HEK293 (cell line): ENCODE measurements at regions not wholly inside any gene's neighbourhood (a gene's known extent, or its start where the extent isn't known, plus 50 kb on each side); places are given as distances from the start of the nearest gene placed in this dataset.

Experiments
- CTCF ChIA-PET: fragments of 350-600 bp; formaldehyde crosslinking; extraction: SDS; loops from one replicate; lab custom pipeline; 2021; ENCODE audit warnings: antibody characterized with exemption; lab: Yijun Ruan, JAX
- POLR2A ChIA-PET: fragments of 300-600 bp; formaldehyde crosslinking; extraction: SDS; loops from one replicate; lab custom pipeline; 2020; ENCODE audit warnings: antibody characterized with exemption, inconsistent platforms; lab: Yijun Ruan, JAX
- H3K27ac ChIP-seq: fragments of 200-500 bp; sonication (Bioruptor generic); 2 replicates; pipeline ENCODE4 v1.5.1; 2014; ENCODE audit warnings: low read depth, low read length, control low read depth, inconsistent platforms; ENCODE audit errors: extremely low read depth
- H3K36me3 ChIP-seq, 2 experiments: fragments of 200-500 bp in 1 of 2; sonication (Bioruptor generic) in 1 of 2; 1 replicate in 1 of 2; 2 replicates in 1 of 2; pipeline ENCODE4 v1.5.1; 2014 to 2017; ENCODE audit warnings: inconsistent platforms in 2 of 2, low read length in 2 of 2; ENCODE audit not compliant: control insufficient read depth in 2 of 2, insufficient read depth in 1 of 2
- H3K4me1 ChIP-seq: fragments of 200-500 bp; sonication (Bioruptor generic); 2 replicates; pipeline ENCODE4 v1.5.1; 2014; ENCODE audit warnings: mild to moderate bottlenecking, low read length, inconsistent platforms; ENCODE audit not compliant: control insufficient read depth, insufficient read depth
- H3K4me3 ChIP-seq: 2 replicates; pipeline ENCODE4 v1.5.1; 2011; ENCODE audit warnings: low read depth, mild to moderate bottlenecking, control low read depth, low read length, moderate library complexity
- H3K9me3 ChIP-seq: fragments of 200-500 bp; sonication (Bioruptor generic); 2 replicates; pipeline ENCODE4 v1.5.1; 2014; ENCODE audit warnings: low read depth, low read length, inconsistent platforms; ENCODE audit not compliant: control insufficient read depth, insufficient read depth
- CTCF ChIP-seq: fragments of 450-650 bp; formaldehyde crosslinking; IDR thresholded peaks from 2 replicates; pipeline ENCODE4 v1.5.1; 2016; ENCODE audit warnings: missing biosample characterization, missing genetic modification characterization
- GFI1B ChIP-seq: fragments of 450-650 bp; formaldehyde crosslinking; IDR thresholded peaks from 2 replicates; pipeline ENCODE4 v1.5.1; 2016; ENCODE audit warnings: missing biosample characterization, missing genetic modification characterization
- REPIN1 ChIP-seq: fragments of 450-650 bp; formaldehyde crosslinking; IDR thresholded peaks from 2 replicates; pipeline ENCODE4 v1.5.1; 2017; ENCODE audit warnings: missing biosample characterization, missing genetic modification characterization, low read depth
- SALL2 ChIP-seq: fragments of 450-650 bp; formaldehyde crosslinking; IDR thresholded peaks from 2 replicates; pipeline ENCODE4 v1.5.0; 2017; ENCODE audit warnings: missing biosample characterization, mild to moderate bottlenecking, missing genetic modification characterization, borderline replicate concordance
- ZBTB1 ChIP-seq: fragments of 450-650 bp; formaldehyde crosslinking; IDR thresholded peaks from 2 replicates; pipeline ENCODE4 v1.5.1; 2016; ENCODE audit warnings: missing biosample characterization, missing genetic modification characterization
- ZBTB44 ChIP-seq: fragments of 450-650 bp; IDR thresholded peaks from 2 replicates; pipeline ENCODE4 v1.5.1; 2018; ENCODE audit warnings: missing biosample characterization, mild to moderate bottlenecking, missing genetic modification characterization
- ZBTB8A ChIP-seq: fragments of 450-650 bp; formaldehyde crosslinking; IDR thresholded peaks from 2 replicates; pipeline ENCODE4 v1.5.1; 2016; ENCODE audit warnings: missing biosample characterization, missing genetic modification characterization
- ZIC2 ChIP-seq: fragments of 450-650 bp; formaldehyde crosslinking; IDR thresholded peaks from 2 replicates; pipeline ENCODE4 v1.5.1; 2016; ENCODE audit warnings: missing biosample characterization, missing genetic modification characterization
- ZNF146 ChIP-seq: fragments of 450-650 bp; formaldehyde crosslinking; IDR thresholded peaks from 2 replicates; pipeline ENCODE4 v1.5.1; 2016; ENCODE audit warnings: missing biosample characterization, missing genetic modification characterization
- ZNF157 ChIP-seq: fragments of 450-650 bp; formaldehyde crosslinking; IDR thresholded peaks from 2 replicates; pipeline ENCODE4 v1.5.1; 2016; ENCODE audit warnings: missing biosample characterization, missing genetic modification characterization
- ZNF169 ChIP-seq: fragments of 450-650 bp; formaldehyde crosslinking; IDR thresholded peaks from 2 replicates; pipeline ENCODE4 v1.5.1; 2016; ENCODE audit warnings: missing biosample characterization, missing genetic modification characterization
- ZNF18 ChIP-seq: fragments of 450-650 bp; formaldehyde crosslinking; IDR thresholded peaks from 2 replicates; pipeline ENCODE4 v1.5.1; 2016; ENCODE audit warnings: missing biosample characterization, missing genetic modification characterization
- ZNF184 ChIP-seq: fragments of 450-650 bp; IDR thresholded peaks from 2 replicates; pipeline ENCODE4 v1.5.1; 2018; ENCODE audit warnings: missing biosample characterization, mild to moderate bottlenecking, missing genetic modification characterization
- ZNF221 ChIP-seq: fragments of 450-650 bp; formaldehyde crosslinking; IDR thresholded peaks from 2 replicates; pipeline ENCODE4 v1.5.1; 2017; ENCODE audit warnings: missing biosample characterization, missing genetic modification characterization, borderline replicate concordance
- ZNF239 ChIP-seq: fragments of 450-650 bp; formaldehyde crosslinking; IDR thresholded peaks from 2 replicates; pipeline ENCODE4 v1.5.1; 2016; ENCODE audit warnings: missing biosample characterization, missing genetic modification characterization
- ZNF248 ChIP-seq: fragments of 450-650 bp; formaldehyde crosslinking; IDR thresholded peaks from 2 replicates; pipeline ENCODE4 v1.5.1; 2017; ENCODE audit warnings: missing biosample characterization, missing genetic modification characterization
- ZNF26 ChIP-seq: fragments of 450-650 bp; formaldehyde crosslinking; IDR thresholded peaks from 2 replicates; pipeline ENCODE4 v1.5.1; 2016; ENCODE audit warnings: missing biosample characterization, missing genetic modification characterization
- ZNF266 ChIP-seq: fragments of 450-650 bp; formaldehyde crosslinking; IDR thresholded peaks from 2 replicates; pipeline ENCODE4 v1.5.1; 2016; ENCODE audit warnings: missing biosample characterization, missing genetic modification characterization, low read depth
- ZNF404 ChIP-seq: fragments of 450-650 bp; formaldehyde crosslinking; IDR thresholded peaks from 2 replicates; pipeline ENCODE4 v1.5.1; 2017; ENCODE audit warnings: missing biosample characterization, missing genetic modification characterization
- ZNF423 ChIP-seq: fragments of 450-650 bp; formaldehyde crosslinking; IDR thresholded peaks from 2 replicates; pipeline ENCODE4 v1.5.1; 2016; ENCODE audit warnings: missing biosample characterization, missing genetic modification characterization
- ZNF426 ChIP-seq: fragments of 450-650 bp; formaldehyde crosslinking; IDR thresholded peaks from 2 replicates; pipeline ENCODE4 v1.5.1; 2017; ENCODE audit warnings: missing biosample characterization, missing genetic modification characterization, mild to moderate bottlenecking, inconsistent platforms, moderate library complexity
- ZNF530 ChIP-seq: fragments of 450-650 bp; formaldehyde crosslinking; IDR thresholded peaks from 2 replicates; pipeline ENCODE4 v1.5.1; 2016; ENCODE audit warnings: low read depth, missing biosample characterization, missing genetic modification characterization
- ZNF560 ChIP-seq: fragments of 450-650 bp; formaldehyde crosslinking; IDR thresholded peaks from 2 replicates; pipeline ENCODE4 v1.5.1; 2017; ENCODE audit warnings: missing biosample characterization, missing genetic modification characterization, borderline replicate concordance
- ZNF585B ChIP-seq: fragments of 450-650 bp; formaldehyde crosslinking; IDR thresholded peaks from 2 replicates; pipeline ENCODE4 v1.5.1; 2016; ENCODE audit warnings: missing biosample characterization, missing genetic modification characterization
- ZSCAN23 ChIP-seq: fragments of 450-650 bp; formaldehyde crosslinking; IDR thresholded peaks from 2 replicates; pipeline ENCODE4 v1.5.1; 2016; ENCODE audit warnings: missing biosample characterization, missing genetic modification characterization

- TF ChIP-seq ZNF560 (tag by site-specific recombination) (no peak), ZNF169 (no peak), SALL2 (tag by site-specific recombination) (no peak), ZBTB1 (tag by site-specific recombination) (no peak), ZBTB44 (tag by site-specific recombination) (no peak), ZSCAN23 (tag by site-specific recombination) (no peak), ZNF157 (no peak)
Observed at GRCh38 chr7:125747966-125748365, 818.3 kb upstream of the POT1 start (continued).

GRCh38 chr7:125746510-125746909 lies 816.9 kb upstream of the POT1 start:
- ChIA-PET POLR2A (no interaction called here), CTCF (interaction anchor here (0.6 kb wide), 1 partner anchor 27 kb away, joined by 3 read pairs; no protein-coding TSS in a partner anchor)
- TF ChIP-seq ZNF18 (tag by site-specific recombination) (no peak), ZIC2 (no peak), ZNF266 (tag by site-specific recombination) (no peak)
- H3K9me3 ChIP-seq: no peaks in the 10 kb centered on the region
- no peak overlapping the region for H3K4me3 ChIP-seq
- no peaks in the 10 kb centered on the region for H3K4me1 ChIP-seq
- H3K27ac ChIP-seq: no peak overlapping the region
- no peaks in the 10 kb centered on the region for H3K36me3 ChIP-seq

- no peak overlapping the region for H3K27ac ChIP-seq
- no peaks in the 10 kb centered on the region for H3K4me1 ChIP-seq
- no peaks in the 10 kb centered on the region for H3K36me3 ChIP-seq
- ChIA-PET POLR2A (no interaction called here), CTCF (no interaction called here)
- no peaks in the 10 kb centered on the region for H3K9me3 ChIP-seq
- TF ChIP-seq ZNF423 (no peak), ZNF184 (tag by site-specific recombination) (no peak), GFI1B (tag by site-specific recombination) (no peak), ZNF585B (tag by site-specific recombination) (no peak), ZNF239 (tag by site-specific recombination) (no peak), ZNF426 (no peak), ZNF530 (no peak), ZNF146 (tag by site-specific recombination) (no peak), ZNF26 (tag by site-specific recombination) (no peak), ZNF248 (tag by site-specific recombination) (no peak), ZNF221 (tag by site-specific recombination) (no peak), ZIC2 (no peak), REPIN1 (tag by site-specific recombination) (no peak), CTCF (no peak), ZBTB44 (tag by site-specific recombination) (no peak), ZNF404 (tag by site-specific recombination) (no peak), ZBTB8A (tag by site-specific recombination) (no peak)
- H3K4me3 ChIP-seq: no peak overlapping the region
Observed at GRCh38 chr7:125727215-125727614, 797.6 kb upstream of the POT1 start.
